Activated CD4-positive, alpha-beta T cell treated with anti-CD3 and anti-CD28 coated beads, Interleukin-2, amount 10 ng/mL, durations not matched to agents 24 days and 14 days (primary cell): ENCODE measurements at regions not wholly inside any gene's neighbourhood (a gene's known extent, or its start where the extent isn't known, plus 50 kb on each side); places are given as distances from the start of the nearest gene placed in this dataset.

Source experiments
- DNase-seq: peaks from one replicate; pipeline ENCODE4 v3.0.0; 2022
- H3K27ac Mint-ChIP-seq: one replicate; pipeline ENCODE4 v1.8.0; 2022; ENCODE audit warnings: mild to moderate bottlenecking, mixed read lengths
- H3K27me3 Mint-ChIP-seq: one replicate; pipeline ENCODE4 v1.8.0; 2022; ENCODE audit warnings: mixed read lengths
- H3K36me3 Mint-ChIP-seq: one replicate; pipeline ENCODE4 v1.8.0; 2022; ENCODE audit warnings: low read depth, mild to moderate bottlenecking, mixed read lengths
- H3K4me1 Mint-ChIP-seq: one replicate; pipeline ENCODE4 v1.8.0; 2021; ENCODE audit warnings: mixed read lengths
- H3K4me3 Mint-ChIP-seq: one replicate; pipeline ENCODE4 v1.8.0; 2022; ENCODE audit warnings: mild to moderate bottlenecking, moderate library complexity, mixed read lengths
- H3K9me3 Mint-ChIP-seq: one replicate; pipeline ENCODE4 v1.8.0; 2021; ENCODE audit warnings: mixed read lengths
- intact Hi-C: fragments of 100-400 bp; cut with micrococcal nuclease; formaldehyde crosslinking; loops from one replicate; pipeline ENCODE4 v1.15.1; 2023

DNA sequence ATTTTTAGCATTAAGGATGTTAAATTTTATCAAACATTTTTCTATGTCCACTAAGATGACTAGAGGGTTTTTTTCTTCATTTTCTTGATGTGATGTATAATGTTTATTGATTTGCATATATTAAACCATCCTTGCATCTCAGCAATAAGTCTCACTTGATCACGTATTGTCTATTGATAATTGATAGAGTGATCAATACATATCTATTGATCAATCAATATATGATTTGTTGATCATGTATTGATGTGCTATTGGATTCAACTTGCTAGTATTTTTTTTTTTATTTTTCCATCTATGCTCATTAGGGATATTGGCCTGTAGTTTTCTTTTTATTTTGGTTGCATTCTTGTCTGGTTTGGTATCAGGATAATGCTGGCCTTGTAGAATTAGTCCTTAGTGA lies 2202.0 kb downstream of the PCDH9 start:
- no peaks in the 10 kb centered on the region for H3K36me3 Mint-ChIP-seq
- peaks cover 5% of the 10 kb centered on the region for H3K9me3 Mint-ChIP-seq
- intact Hi-C loops = no loop called here
- no peak for DNase-seq
- H3K27me3 Mint-ChIP-seq = no peaks in the 10 kb centered on the region
- H3K27ac Mint-ChIP-seq = no peak overlapping the region
- no peak overlapping the region for H3K4me3 Mint-ChIP-seq
- no peaks in the 10 kb centered on the region for H3K4me1 Mint-ChIP-seq

DNA sequence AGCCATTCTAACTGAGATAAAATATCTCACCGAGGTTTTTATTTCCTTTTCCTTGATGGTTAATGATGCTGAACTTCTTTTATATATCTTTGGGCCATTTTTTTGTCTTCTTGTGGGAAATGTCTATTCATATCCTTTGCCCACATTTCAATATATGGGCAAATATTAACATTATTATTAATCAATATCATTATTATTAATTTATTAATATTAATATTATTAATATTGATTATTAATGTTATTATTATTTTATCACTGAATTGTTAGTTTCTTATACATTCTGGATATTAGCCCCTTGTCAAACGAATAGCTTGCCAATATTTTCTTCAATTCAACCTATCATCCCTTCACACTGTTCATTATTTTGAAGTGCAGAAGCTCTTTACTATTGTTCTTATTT lies 2203.6 kb downstream of the PCDH9 start:
- no peaks in the 10 kb centered on the region for H3K27me3 Mint-ChIP-seq
- no peak overlapping the region for H3K27ac Mint-ChIP-seq
- no peaks in the 10 kb centered on the region for H3K36me3 Mint-ChIP-seq
- intact Hi-C loops = no loop called here
- H3K9me3 Mint-ChIP-seq = no peaks in the 10 kb centered on the region
- no peaks in the 10 kb centered on the region for H3K4me1 Mint-ChIP-seq
- no peak overlapping the region for H3K4me3 Mint-ChIP-seq
- no peak for DNase-seq

DNA sequence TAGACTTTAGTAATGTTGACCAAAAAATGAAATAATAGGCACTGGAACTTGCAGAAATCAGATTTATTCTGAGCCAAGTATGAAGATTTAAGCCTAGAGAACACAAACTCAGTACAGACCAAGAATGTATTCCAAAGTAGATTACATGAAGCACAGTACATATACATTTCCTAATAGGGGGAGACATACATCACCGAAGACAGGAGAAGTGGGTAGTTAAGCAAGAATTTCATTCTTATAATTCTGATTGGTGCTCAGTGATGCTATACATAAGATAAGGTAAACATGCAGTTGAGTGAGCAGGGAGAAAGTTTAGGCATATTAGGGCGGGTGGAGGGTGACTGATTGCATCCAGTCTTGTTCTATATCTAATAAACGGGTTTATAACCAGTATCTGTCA lies 2218.8 kb downstream of the PCDH9 start:
- Mint-ChIP-seq H3K4me3 (no peak overlapping the region), H3K36me3 (no peaks in the 10 kb centered on the region), H3K27me3 (no peaks in the 10 kb centered on the region), H3K4me1 (no peaks in the 10 kb centered on the region), H3K27ac (no peak overlapping the region), H3K9me3 (peaks cover 4% of the 10 kb centered on the region)
- DNase-seq = no peak
- intact Hi-C loops = no loop called here

DNA sequence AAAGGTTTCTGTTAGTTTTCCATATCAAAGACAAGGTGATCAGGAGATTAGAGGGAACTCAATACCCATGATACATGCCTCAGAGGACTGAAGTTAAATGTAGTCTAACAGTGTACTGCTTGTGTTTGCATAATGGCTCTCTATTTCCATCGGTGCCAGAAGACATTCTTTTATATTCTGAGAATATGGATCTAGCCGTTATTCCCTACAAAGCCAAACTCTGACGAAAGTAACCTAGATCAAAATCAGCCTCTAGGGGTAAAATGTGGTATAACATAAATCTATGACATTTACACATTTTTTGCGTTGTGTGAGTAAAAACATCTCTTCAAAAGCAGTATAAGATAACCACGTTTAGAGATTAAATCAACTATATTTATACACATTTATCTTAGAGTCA lies 2232.7 kb downstream of the PCDH9 start:
- Mint-ChIP-seq H3K4me1 (no peaks in the 10 kb centered on the region), H3K27ac (no peak overlapping the region), H3K27me3 (no peaks in the 10 kb centered on the region), H3K36me3 (no peaks in the 10 kb centered on the region), H3K4me3 (no peak overlapping the region), H3K9me3 (peaks cover 4% of the 10 kb centered on the region)
- DNase-seq = no peak
- intact Hi-C loops = no loop called here

DNA sequence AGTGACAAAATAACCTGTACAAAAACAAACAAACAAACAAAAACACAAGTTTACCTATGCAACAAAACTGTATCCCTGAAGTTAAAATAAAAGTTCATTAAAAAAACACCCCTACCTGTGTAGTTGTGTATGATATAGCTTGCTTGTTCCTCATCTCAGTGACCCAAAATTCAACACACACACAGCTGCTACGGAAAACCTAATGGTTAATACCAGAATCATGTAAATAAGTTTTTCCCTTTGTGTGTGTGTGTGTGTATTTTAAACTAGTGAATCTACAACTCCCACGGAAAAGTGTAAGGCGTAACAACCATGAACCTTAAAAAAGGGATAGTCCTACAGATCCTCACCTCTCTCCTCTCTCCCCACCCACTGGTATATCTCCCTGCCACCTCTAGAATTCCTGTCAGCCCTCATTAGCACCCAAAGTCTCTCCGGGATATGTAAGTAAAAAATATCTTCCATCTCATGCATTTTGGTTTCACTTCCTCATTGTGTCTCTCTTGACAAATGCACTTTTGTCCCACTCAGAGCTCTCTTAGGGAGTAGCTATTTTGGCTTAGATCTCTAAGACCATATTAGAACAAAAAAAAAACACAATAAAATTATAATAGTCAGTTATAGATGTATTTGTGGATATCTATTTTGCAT lies 2236.5 kb downstream of the PCDH9 start:
- peaks cover 4% of the 10 kb centered on the region for H3K9me3 Mint-ChIP-seq
- H3K4me1 Mint-ChIP-seq = no peaks in the 10 kb centered on the region
- no peak overlapping the region for H3K4me3 Mint-ChIP-seq
- no peak for DNase-seq
- intact Hi-C loops = no loop called here
- H3K27ac Mint-ChIP-seq = no peak overlapping the region
- no peaks in the 10 kb centered on the region for H3K27me3 Mint-ChIP-seq
- H3K36me3 Mint-ChIP-seq = no peaks in the 10 kb centered on the region

DNA sequence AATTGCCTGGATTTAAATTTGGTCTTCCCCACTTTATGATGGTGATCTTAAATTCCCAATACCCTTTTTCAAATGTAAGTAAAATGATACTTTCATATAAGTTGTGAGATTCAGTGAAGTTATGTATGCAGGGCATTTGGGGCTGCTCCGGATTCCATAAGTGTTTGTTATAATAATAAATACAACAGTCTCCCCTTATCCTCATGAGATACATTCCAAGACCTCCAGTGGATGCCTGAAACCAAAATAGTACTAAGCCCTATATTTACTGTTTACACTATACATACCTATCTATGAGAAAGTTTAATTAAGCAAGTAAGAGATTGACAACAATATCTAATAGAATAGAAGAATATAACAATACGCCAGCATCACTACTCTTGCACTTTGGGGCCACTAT lies 2237.8 kb downstream of the PCDH9 start:
- intact Hi-C loops = no loop called here
- no peaks in the 10 kb centered on the region for H3K4me1 Mint-ChIP-seq
- H3K27me3 Mint-ChIP-seq = no peaks in the 10 kb centered on the region
- H3K4me3 Mint-ChIP-seq = no peak overlapping the region
- DNase-seq = no peak
- peaks cover 4% of the 10 kb centered on the region for H3K9me3 Mint-ChIP-seq
- no peaks in the 10 kb centered on the region for H3K36me3 Mint-ChIP-seq
- no peak overlapping the region for H3K27ac Mint-ChIP-seq

DNA sequence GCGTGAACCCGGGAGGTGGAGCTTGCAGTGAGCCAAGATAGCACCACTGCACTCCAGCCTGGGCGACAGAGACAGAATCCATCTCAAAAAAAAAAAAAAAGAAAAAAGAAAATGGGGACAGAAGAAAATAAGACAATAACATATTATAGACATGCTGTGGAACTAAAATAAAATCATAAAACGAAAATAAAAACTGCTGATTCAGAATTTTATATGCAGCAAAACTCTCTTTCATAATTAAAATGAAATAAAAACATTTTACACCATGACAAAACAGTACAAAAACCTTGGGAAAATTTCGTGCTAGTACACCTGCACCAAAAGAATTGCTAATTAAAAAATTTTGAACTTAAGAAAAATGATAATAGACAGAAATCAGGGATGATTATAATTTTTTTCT lies 2245.1 kb downstream of the PCDH9 start:
- H3K27ac Mint-ChIP-seq = no peak overlapping the region
- H3K4me3 Mint-ChIP-seq = no peak overlapping the region
- no peaks in the 10 kb centered on the region for H3K4me1 Mint-ChIP-seq
- no peak for DNase-seq
- H3K36me3 Mint-ChIP-seq = no peaks in the 10 kb centered on the region
- intact Hi-C loops = no loop called here
- no peaks in the 10 kb centered on the region for H3K27me3 Mint-ChIP-seq
- peaks cover 11% of the 10 kb centered on the region for H3K9me3 Mint-ChIP-seq

DNA sequence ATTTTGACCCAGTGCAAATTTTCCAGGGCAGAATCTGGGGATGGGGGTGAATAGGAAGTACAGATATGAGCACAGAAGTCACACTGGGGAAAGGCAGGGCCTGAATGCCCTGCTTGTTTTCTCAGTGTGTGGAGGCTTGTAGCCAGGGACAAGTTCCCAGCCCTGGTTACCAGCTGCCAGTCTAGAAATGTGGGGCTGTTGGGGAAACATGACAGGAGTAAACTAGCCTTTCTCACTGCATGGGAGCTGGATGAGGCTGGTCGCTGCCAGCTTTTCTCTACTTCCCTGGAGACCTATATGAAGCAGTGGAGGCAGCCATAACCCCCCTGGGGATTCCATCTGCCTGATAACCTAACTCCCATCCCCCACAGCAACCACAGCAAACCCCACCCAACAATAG lies 2267.7 kb downstream of the PCDH9 start:
- peaks cover 7% of the 10 kb centered on the region for H3K9me3 Mint-ChIP-seq
- intact Hi-C loops = no loop called here
- no peaks in the 10 kb centered on the region for H3K36me3 Mint-ChIP-seq
- DNase-seq = no peak
- H3K4me3 Mint-ChIP-seq = no peak overlapping the region
- H3K27ac Mint-ChIP-seq = no peak overlapping the region
- H3K27me3 Mint-ChIP-seq = no peaks in the 10 kb centered on the region
- no peaks in the 10 kb centered on the region for H3K4me1 Mint-ChIP-seq

DNA sequence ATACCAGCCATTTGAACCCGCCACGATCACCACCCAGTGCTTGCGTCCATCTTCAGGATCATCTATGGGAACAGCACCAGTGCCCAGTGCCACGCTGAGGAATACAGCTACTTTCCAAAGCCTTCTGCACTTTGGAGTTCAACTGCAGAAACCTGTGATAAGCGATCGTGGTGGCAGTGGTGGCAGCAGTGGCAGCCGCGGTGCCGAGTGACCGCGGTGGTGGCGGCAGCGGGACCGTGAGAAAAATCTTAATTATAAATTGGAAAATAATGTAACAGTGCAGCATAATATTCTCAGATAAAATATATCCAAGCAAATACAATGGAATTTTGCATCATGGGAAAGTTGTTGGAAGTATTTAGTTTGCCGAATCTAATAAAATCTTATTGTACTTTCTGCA lies 2270.9 kb downstream of the PCDH9 start:
- H3K9me3 Mint-ChIP-seq = peaks cover 8% of the 10 kb centered on the region
- H3K27ac Mint-ChIP-seq = no peak overlapping the region
- intact Hi-C loops = no loop called here
- no peak overlapping the region for H3K4me3 Mint-ChIP-seq
- no peaks in the 10 kb centered on the region for H3K4me1 Mint-ChIP-seq
- DNase-seq = no peak
- H3K36me3 Mint-ChIP-seq = no peaks in the 10 kb centered on the region
- no peaks in the 10 kb centered on the region for H3K27me3 Mint-ChIP-seq

DNA sequence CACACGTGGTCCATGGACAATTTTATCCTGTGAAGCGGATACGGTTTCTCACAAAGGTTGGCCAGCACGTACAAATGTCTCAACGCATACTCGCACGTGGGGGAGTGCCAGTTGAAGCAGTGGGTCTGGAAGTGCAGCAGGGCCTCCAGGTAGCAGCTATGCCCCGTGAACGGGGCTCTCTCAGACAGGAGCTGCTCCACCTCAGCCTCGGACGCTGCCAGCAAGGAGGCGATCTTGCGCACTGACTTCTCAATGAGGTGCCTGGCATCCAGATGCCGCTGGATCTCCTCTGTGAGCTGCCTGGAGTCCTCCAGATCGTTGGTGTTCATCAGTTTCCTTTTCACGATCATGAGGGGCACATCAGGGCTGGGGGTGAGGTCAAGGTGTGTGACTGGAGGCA lies 2272.0 kb downstream of the PCDH9 start:
- Mint-ChIP-seq H3K4me3 (no peak overlapping the region), H3K36me3 (no peaks in the 10 kb centered on the region), H3K4me1 (no peaks in the 10 kb centered on the region), H3K27me3 (no peaks in the 10 kb centered on the region), H3K9me3 (peaks cover 8% of the 10 kb centered on the region), H3K27ac (no peak overlapping the region)
- DNase-seq = no peak
- intact Hi-C loops = no loop called here

DNA sequence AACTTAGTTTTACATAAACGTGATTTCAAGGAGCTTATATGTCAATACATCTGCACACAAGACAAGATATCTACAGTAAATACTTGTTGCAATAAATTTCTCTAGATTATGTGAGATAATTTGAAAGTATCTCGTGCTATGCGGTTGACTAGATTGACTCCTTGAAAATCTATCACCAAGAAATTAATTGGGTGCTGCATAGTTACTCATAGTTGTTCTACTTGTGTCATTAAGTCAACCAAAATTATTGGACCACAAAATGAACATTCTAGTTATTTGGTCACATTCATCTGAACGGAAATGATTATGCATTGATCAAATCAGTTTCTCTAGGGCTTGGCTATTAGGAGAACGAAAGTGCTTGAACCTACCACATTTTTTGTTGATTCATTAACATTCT lies 2291.5 kb downstream of the PCDH9 start:
- H3K36me3 Mint-ChIP-seq = no peaks in the 10 kb centered on the region
- intact Hi-C loops = no loop called here
- no peak overlapping the region for H3K27ac Mint-ChIP-seq
- DNase-seq = no peak
- H3K27me3 Mint-ChIP-seq = no peaks in the 10 kb centered on the region
- no peaks in the 10 kb centered on the region for H3K9me3 Mint-ChIP-seq
- no peak overlapping the region for H3K4me3 Mint-ChIP-seq
- H3K4me1 Mint-ChIP-seq = no peaks in the 10 kb centered on the region

DNA sequence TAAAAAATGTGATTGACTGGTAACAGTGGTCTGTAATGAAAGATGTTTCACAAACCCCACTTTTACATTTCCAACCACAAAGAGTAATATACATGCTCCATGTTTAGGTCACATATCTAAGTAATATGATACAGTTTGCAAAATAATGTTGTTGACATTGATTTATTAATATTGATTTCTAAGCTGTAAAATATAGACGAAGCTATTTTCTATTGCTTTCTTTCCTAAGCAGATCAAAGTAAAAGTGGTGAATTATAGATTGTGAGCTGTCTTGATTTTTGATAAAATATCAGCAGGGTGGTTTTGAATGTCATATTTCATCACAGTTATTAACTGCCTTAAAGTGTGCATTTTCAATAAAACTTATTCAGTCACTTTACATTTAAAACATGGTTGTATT lies 2292.8 kb downstream of the PCDH9 start:
- Mint-ChIP-seq H3K4me1 (no peaks in the 10 kb centered on the region), H3K27ac (no peak overlapping the region), H3K36me3 (no peaks in the 10 kb centered on the region), H3K9me3 (no peaks in the 10 kb centered on the region), H3K27me3 (no peaks in the 10 kb centered on the region), H3K4me3 (no peak overlapping the region)
- intact Hi-C loops = no loop called here
- no peak for DNase-seq

DNA sequence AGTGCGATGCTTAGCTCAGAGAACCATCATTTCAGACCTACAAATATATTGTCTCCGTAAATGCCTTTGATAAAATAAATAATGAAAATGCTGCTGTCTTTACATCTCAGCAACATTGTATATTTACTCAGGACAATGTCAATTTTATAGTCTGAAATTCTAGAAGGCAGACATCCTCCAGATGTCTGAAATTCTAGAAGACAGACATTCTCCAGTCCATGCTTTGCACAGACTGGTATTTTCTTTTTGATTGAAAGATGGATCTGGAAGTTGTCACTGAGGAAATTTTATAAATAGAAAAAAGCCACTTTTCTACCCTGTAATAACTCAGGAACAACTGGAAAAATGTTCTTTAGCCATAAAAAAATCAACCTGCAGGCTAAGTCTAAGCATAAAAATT lies 2293.3 kb downstream of the PCDH9 start:
- no peaks in the 10 kb centered on the region for H3K27me3 Mint-ChIP-seq
- no peaks in the 10 kb centered on the region for H3K9me3 Mint-ChIP-seq
- intact Hi-C loops = no loop called here
- H3K4me1 Mint-ChIP-seq = no peaks in the 10 kb centered on the region
- no peak overlapping the region for H3K27ac Mint-ChIP-seq
- no peak overlapping the region for H3K4me3 Mint-ChIP-seq
- DNase-seq = no peak
- H3K36me3 Mint-ChIP-seq = no peaks in the 10 kb centered on the region

DNA sequence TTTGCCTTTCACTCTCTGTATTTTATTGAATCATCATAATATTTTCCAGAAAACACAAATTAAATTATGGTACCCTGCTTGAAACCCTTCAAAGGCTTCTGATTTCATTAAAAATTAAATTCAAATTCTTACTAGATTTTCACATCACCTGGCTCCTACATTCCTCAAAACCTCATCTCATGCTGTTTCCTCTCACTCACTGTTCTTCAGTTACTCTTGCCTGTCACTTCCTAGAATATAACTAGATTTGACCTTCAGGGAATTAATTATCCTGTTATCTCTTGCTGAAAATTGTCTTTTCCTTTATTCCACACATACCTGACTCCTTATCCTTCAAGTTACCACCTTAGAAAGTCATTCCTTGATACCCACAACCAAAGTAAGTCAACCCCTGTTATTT lies 2294.7 kb downstream of the PCDH9 start:
- intact Hi-C loops = no loop called here
- Mint-ChIP-seq H3K4me3 (no peak overlapping the region), H3K27ac (no peak overlapping the region), H3K27me3 (no peaks in the 10 kb centered on the region), H3K36me3 (no peaks in the 10 kb centered on the region), H3K9me3 (no peaks in the 10 kb centered on the region), H3K4me1 (no peaks in the 10 kb centered on the region)
- DNase-seq = no peak

DNA sequence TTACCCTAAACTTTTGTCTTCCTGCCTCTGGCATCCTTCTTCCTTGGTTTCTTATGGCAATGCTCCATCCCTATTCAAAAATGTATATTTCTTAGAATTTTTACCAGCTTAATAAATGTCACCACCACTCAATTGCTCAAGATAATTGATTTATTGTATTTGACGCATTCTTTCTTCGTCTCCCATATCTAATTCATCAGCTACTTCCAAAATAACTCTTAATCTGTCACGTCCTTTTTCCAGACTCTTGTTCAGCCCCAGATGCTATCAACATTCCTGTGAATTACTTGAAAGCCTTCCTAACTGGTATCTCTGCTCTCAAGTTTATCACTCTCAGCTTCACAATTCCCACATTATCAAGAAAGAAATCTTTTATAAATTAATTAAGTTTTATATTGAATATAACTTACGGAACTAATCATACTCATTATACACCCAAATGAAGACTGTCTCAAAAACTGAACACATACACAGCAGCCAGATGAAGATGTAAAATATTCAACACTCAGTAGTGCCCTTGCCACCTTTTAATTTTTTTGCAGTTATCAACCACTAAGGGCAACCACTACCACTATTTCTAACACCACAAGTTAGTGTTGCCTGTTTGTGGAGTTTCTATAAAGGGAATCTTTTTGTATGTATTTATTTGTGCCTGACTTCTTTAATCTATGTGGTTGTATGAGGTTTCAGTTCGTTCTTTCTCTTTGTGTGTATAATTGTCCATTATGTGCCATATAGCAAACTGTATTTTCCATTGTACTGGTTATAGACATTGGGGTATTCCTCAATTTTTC lies 2295.4 kb downstream of the PCDH9 start:
- H3K27ac Mint-ChIP-seq = no peak overlapping the region
- no peak for DNase-seq
- intact Hi-C loops = no loop called here
- H3K4me1 Mint-ChIP-seq = no peaks in the 10 kb centered on the region
- H3K36me3 Mint-ChIP-seq = no peaks in the 10 kb centered on the region
- no peak overlapping the region for H3K4me3 Mint-ChIP-seq
- no peaks in the 10 kb centered on the region for H3K27me3 Mint-ChIP-seq
- H3K9me3 Mint-ChIP-seq = no peaks in the 10 kb centered on the region
